ENCODE measurements at regions not wholly inside any gene's neighbourhood (a gene's known extent, or its start where the extent isn't known, plus 50 kb on each side); places are given as distances from the start of the nearest gene placed in this dataset.

DNA sequence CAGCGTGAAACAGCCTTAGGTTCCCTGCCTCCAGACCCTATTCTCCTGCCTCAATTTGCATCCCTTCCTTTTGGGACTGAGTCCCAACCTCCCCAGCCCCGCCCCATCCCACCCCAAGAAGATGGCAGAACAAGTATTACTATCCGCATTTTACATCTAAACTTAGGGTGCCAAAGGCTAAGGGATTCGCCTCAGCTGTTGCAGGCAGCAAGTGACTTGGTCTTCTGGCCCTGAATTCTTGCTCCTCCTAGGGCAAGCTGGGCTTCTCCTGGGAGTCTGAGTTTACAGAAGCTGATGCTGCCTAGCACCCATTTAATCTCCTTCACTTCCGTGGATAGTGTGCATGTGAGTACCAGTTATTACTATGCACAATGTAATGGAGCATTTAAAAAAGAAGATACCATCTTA is 161.3 kb upstream of the NR5A2 start:
- TF ChIP-seq POLR2A (IDR thresholded peaks at IDR 0.05) = no peak
- TF ChIP-seq, protein P1, sequence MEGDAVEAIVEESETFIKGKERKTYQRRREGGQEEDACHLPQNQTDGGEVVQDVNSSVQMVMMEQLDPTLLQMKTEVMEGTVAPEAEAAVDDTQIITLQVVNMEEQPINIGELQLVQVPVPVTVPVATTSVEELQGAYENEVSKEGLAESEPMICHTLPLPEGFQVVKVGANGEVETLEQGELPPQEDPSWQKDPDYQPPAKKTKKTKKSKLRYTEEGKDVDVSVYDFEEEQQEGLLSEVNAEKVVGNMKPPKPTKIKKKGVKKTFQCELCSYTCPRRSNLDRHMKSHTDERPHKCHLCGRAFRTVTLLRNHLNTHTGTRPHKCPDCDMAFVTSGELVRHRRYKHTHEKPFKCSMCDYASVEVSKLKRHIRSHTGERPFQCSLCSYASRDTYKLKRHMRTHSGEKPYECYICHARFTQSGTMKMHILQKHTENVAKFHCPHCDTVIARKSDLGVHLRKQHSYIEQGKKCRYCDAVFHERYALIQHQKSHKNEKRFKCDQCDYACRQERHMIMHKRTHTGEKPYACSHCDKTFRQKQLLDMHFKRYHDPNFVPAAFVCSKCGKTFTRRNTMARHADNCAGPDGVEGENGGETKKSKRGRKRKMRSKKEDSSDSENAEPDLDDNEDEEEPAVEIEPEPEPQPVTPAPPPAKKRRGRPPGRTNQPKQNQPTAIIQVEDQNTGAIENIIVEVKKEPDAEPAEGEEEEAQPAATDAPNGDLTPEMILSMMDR (IDR thresholded peaks at IDR 0.05) = no peak

Measured in thyroid gland (tissue), 4 donors.